Activated CD8-positive, alpha-beta memory T cell treated with anti-CD3 and anti-CD28 coated beads for 48 hours (primary cell): ENCODE measurements at regions not wholly inside any gene's neighbourhood (a gene's known extent, or its start where the extent isn't known, plus 50 kb on each side); places are given as distances from the start of the nearest gene placed in this dataset.
A peak's percentile ranks its signal among the peaks of the same experiment; 100 is the strongest.

ENCODE experiments used
- DNase-seq, 3 experiments: peaks; one replicate each; pipeline ENCODE4 v3.0.0-alpha.2; 2020; ENCODE audit warnings: low read depth in 2 of 3, low spot score in 2 of 3

GRCh38 chr4:24476282-24476681, 108.1 kb downstream of the DHX15 start:
- DNase-seq: no peak

- DNase-seq: no peak
These were observed 108.6 kb downstream of the DHX15 start for GRCh38 chr4:24475756-24476155.

GRCh38 chr4:24473309-24473721, 111.0 kb downstream of the DHX15 start:
- no peak for DNase-seq

GRCh38 chr4:24472514-24473308, 111.6 kb downstream of the DHX15 start:
- DNase-seq: peak in 1 of 3 experiments; percentile 6

- no peak for DNase-seq
These were observed 112.2 kb downstream of the DHX15 start for GRCh38 chr4:24472161-24472510.

- DNase-seq: no peak
These were observed 112.7 kb downstream of the DHX15 start for GRCh38 chr4:24471486-24472160.

- DNase-seq: peak in 1 of 3 experiments; percentile 20
These were observed 113.5 kb downstream of the DHX15 start for GRCh38 chr4:24470666-24471485.

GRCh38 chr4:24468071-24468470, 116.3 kb downstream of the DHX15 start:
- DNase-seq: no peak

GRCh38 chr4:24464566-24464965, 119.8 kb downstream of the DHX15 start:
- DNase-seq: no peak

GRCh38 chr4:24456431-24456830, 127.9 kb downstream of the DHX15 start:
- no peak for DNase-seq

GRCh38 chr4:24453951-24454350, 130.4 kb downstream of the DHX15 start:
- no peak for DNase-seq

- no peak for DNase-seq
These were observed 132.5 kb downstream of the DHX15 start for GRCh38 chr4:24451870-24452269.

- no peak for DNase-seq
These were observed 141.2 kb downstream of the DHX15 start for GRCh38 chr4:24443200-24443599.

- no peak for DNase-seq
These were observed 143.6 kb downstream of the DHX15 start for GRCh38 chr4:24440765-24441164.

- DNase-seq: no peak
These were observed 150.1 kb downstream of the DHX15 start for GRCh38 chr4:24434241-24434640.

GRCh38 chr4:24433515-24434214, 150.7 kb downstream of the DHX15 start:
- DNase-seq: no peak

GRCh38 chr4:24428850-24429249, 155.5 kb downstream of the DHX15 start:
- DNase-seq: no peak

- no peak for DNase-seq
These were observed 157.8 kb downstream of the DHX15 start for GRCh38 chr4:24426557-24426956.

- DNase-seq: no peak
These were observed 158.5 kb downstream of the DHX15 start for GRCh38 chr4:24425863-24426262.

GRCh38 chr4:24423670-24424069, 160.7 kb downstream of the DHX15 start:
- no peak for DNase-seq

- no peak for DNase-seq
These were observed 161.7 kb downstream of the DHX15 start for GRCh38 chr4:24422644-24423043.
